GM19238 (cell line): ENCODE measurements at regions not wholly inside any gene's neighbourhood (a gene's known extent, or its start where the extent isn't known, plus 50 kb on each side); places are given as distances from the start of the nearest gene placed in this dataset.

Experiments
- DNase-seq: peaks from one replicate; pipeline ENCODE4 v3.0.0; 2011; ENCODE audit warnings: low spot score; ENCODE audit not compliant: insufficient read length

- no peak for DNase-seq
Observed at GRCh38 chr2:18671363-18671762, 82.0 kb upstream of the NT5C1B start.

- DNase-seq: no peak
Observed at GRCh38 chr2:18668221-18668620, 78.9 kb upstream of the NT5C1B start.

GRCh38 chr2:18664421-18664820 is 75.1 kb upstream of the NT5C1B start:
- no peak for DNase-seq

GRCh38 chr2:18663861-18664260 is 74.5 kb upstream of the NT5C1B start:
- DNase-seq: no peak

- no peak for DNase-seq
Observed at GRCh38 chr2:18662689-18663088, 73.3 kb upstream of the NT5C1B start.

- DNase-seq: no peak
Observed at GRCh38 chr2:18659915-18660314, 70.5 kb upstream of the NT5C1B start.

- no peak for DNase-seq
Observed at GRCh38 chr2:18656048-18656447, 66.7 kb upstream of the NT5C1B start.

GRCh38 chr2:18651842-18652774 is 62.7 kb upstream of the NT5C1B start:
- no peak for DNase-seq

- no peak for DNase-seq
Observed at GRCh38 chr2:18650221-18650620, 60.9 kb upstream of the NT5C1B start.

- no peak for DNase-seq
Observed at GRCh38 chr2:18649502-18650135, 60.2 kb upstream of the NT5C1B start.

GRCh38 chr2:18648161-18648560 is 58.8 kb upstream of the NT5C1B start:
- no peak for DNase-seq

- DNase-seq: no peak
Observed at GRCh38 chr2:18647731-18648130, 58.4 kb upstream of the NT5C1B start.

- no peak for DNase-seq
Observed at GRCh38 chr2:18645315-18645714, 55.9 kb upstream of the NT5C1B start.

GRCh38 chr2:18644115-18644462 is 54.7 kb upstream of the NT5C1B start:
- DNase-seq: no peak

GRCh38 chr2:18643326-18644114 is 54.2 kb upstream of the NT5C1B start:
- DNase-seq: no peak

- no peak for DNase-seq
Observed at GRCh38 chr2:18641823-18642222, 52.5 kb upstream of the NT5C1B start.

GRCh38 chr2:18639756-18640453 is 50.5 kb upstream of the NT5C1B start:
- DNase-seq: no peak
